HCT116 (cell line): ENCODE measurements at regions not wholly inside any gene's neighbourhood (a gene's known extent, or its start where the extent isn't known, plus 50 kb on each side); places are given as distances from the start of the nearest gene placed in this dataset. TPM values are rescaled to one million over a fixed set of nuclear protein-coding genes. Genes with fewer than 3 reads are reported as not detected.

Experiments used
- ATAC-seq: fragments of 200-7000 bp; cut with Tn5 transposase; 2 replicates; pipeline ENCODE4 v1.9.1; 2020; ENCODE audit warnings: mild to moderate bottlenecking, moderate library complexity
- BruUV-seq: library from RNA; stranded (reverse); fragments of 400-500 nt; replicated peaks from 2 replicates; lab custom pipeline; 2021; lab: Mats Ljungman, UMichigan
- CTCF ChIA-PET: fragments of 300-600 bp; sonication (Branson Sonifier 250); formaldehyde crosslinking; loops from one replicate; lab custom pipeline; 2021; ENCODE audit warnings: antibody characterized with exemption; lab: Charles Lee
- POLR2A ChIA-PET: fragments of 300-600, 350-600 bp; sonication (Branson Sonifier 250); formaldehyde crosslinking; loops from one replicate; lab custom pipeline; 2021; ENCODE audit warnings: antibody characterized with exemption; lab: Charles Lee
- RAD21 ChIA-PET, 2 experiments: fragments of 300-600 bp; sonication (Branson Sonifier 250); formaldehyde crosslinking; loops; one replicate each; lab custom pipeline; 2023; ENCODE audit warnings: low total read pairs in 2 of 2; ENCODE audit not compliant: uncharacterized antibody in 2 of 2, unreplicated experiment in 2 of 2, low non-redundant PET in 1 of 2; lab: Charles Lee
- DNase-seq: peaks from one replicate; pipeline ENCODE4 v3.0.0-alpha.2; 2010; ENCODE audit warnings: low read depth, low spot score
- H2AFZ ChIP-seq: fragments of 200-600 bp; shearing (Covaris generic), sonication (generic); 2 replicates; pipeline ENCODE4 v1.6.1; 2017; ENCODE audit warnings: low read depth, mixed run types, mixed read lengths, antibody characterized with exemption, low read length; ENCODE audit not compliant: poor library complexity, severe bottlenecking
- H3K27ac ChIP-seq: 2 replicates; pipeline ENCODE4 v1.5.1; 2012; ENCODE audit warnings: low read depth, low read length
- H3K27me3 ChIP-seq: fragments of 200-600 bp; sonication (generic); 2 replicates; pipeline ENCODE4 v1.6.1; 2016; ENCODE audit warnings: mixed run types, low read length, mixed read lengths; ENCODE audit not compliant: insufficient read depth
- H3K36me3 ChIP-seq, 2 experiments: fragments of 200-500 bp in 1 of 2; fragments of 200-600 bp in 1 of 2; sonication (Bioruptor generic) in 1 of 2; sonication (generic) in 1 of 2; 2 replicates each; pipeline versions ENCODE4 v1.5.1 to v1.6.1; 2014 to 2016; ENCODE audit warnings: low read length in 2 of 2, inconsistent platforms in 1 of 2, mixed read lengths in 1 of 2, mixed run types in 1 of 2; ENCODE audit not compliant: insufficient read depth in 2 of 2, control insufficient read depth in 1 of 2
- H3K4me1 ChIP-seq, 2 experiments: fragments of 200-600 bp in 1 of 2; sonication (generic) in 1 of 2; 2 replicates each; pipeline versions ENCODE4 v1.5.1 to v1.6.1; 2012 to 2017; ENCODE audit warnings: low read length in 2 of 2, inconsistent platforms in 1 of 2, mild to moderate bottlenecking in 1 of 2, mixed read lengths in 1 of 2, mixed run types in 1 of 2, moderate library complexity in 1 of 2; ENCODE audit not compliant: insufficient read depth in 2 of 2, control insufficient read depth in 1 of 2
- H3K4me2 ChIP-seq: fragments of 200-600 bp; sonication (generic); 2 replicates; pipeline ENCODE4 v1.6.1; 2017; ENCODE audit warnings: mixed run types, low read length, mixed read lengths
- H3K4me3 ChIP-seq, 2 experiments: fragments of 200-600 bp in 1 of 2; sonication (generic) in 1 of 2; replicated peaks in 1 of 2; 2 replicates each; pipeline ENCODE4 v1.5.1; 2011 to 2016; ENCODE audit warnings: low read length in 2 of 2, control low read depth in 1 of 2, low read depth in 1 of 2, mild to moderate bottlenecking in 1 of 2, mixed read lengths in 1 of 2, mixed run types in 1 of 2
- H3K79me2 ChIP-seq: fragments of 200-600 bp; sonication (generic); 2 replicates; pipeline ENCODE4 v1.6.1; 2017; ENCODE audit warnings: mild to moderate bottlenecking, mixed run types, low read length, moderate library complexity, mixed read lengths; ENCODE audit not compliant: insufficient read depth
- H3K9ac ChIP-seq: fragments of 200-600 bp; sonication (generic); 2 replicates; pipeline ENCODE4 v1.6.1; 2016; ENCODE audit warnings: low read length, mixed read lengths
- H3K9me2 ChIP-seq: fragments of 200-600 bp; sonication (generic), shearing (Covaris generic); 2 replicates; pipeline ENCODE4 v1.6.1; 2017; ENCODE audit warnings: mixed run types, mild to moderate bottlenecking, moderate library complexity; ENCODE audit not compliant: insufficient read depth
- H3K9me3 ChIP-seq, 2 experiments: fragments of 200-500 bp in 1 of 2; fragments of 200-600 bp in 1 of 2; sonication (Bioruptor generic) in 1 of 2; sonication (generic) in 1 of 2; 2 replicates each; pipeline ENCODE4 v1.6.1; 2014 to 2017; ENCODE audit warnings: low read length in 2 of 2, mixed read lengths in 2 of 2, inconsistent platforms in 1 of 2, low read depth in 1 of 2, mild to moderate bottlenecking in 1 of 2, mixed run types in 1 of 2, moderate library complexity in 1 of 2; ENCODE audit not compliant: control insufficient read depth in 1 of 2, insufficient read depth in 1 of 2
- H4K20me1 ChIP-seq: fragments of 200-600 bp; sonication (generic), shearing (Covaris generic); 2 replicates; pipeline ENCODE4 v1.6.1; 2017; ENCODE audit warnings: mixed run types, mild to moderate bottlenecking, moderate library complexity; ENCODE audit not compliant: insufficient read depth
- ATF3 ChIP-seq: IDR thresholded peaks from 2 replicates; pipeline ENCODE4 v1.6.1; 2012
- CEBPB ChIP-seq: IDR thresholded peaks from 2 replicates; pipeline ENCODE4 v1.6.1; 2012; ENCODE audit warnings: low read depth
- POLR2A ChIP-seq: IDR thresholded peaks from 2 replicates; pipeline ENCODE4 v1.7.0; 2011; ENCODE audit warnings: borderline replicate concordance; ENCODE audit not compliant: insufficient read depth, insufficient read length; ENCODE audit errors: extremely low read depth
- POLR2AphosphoS5 ChIP-seq: IDR thresholded peaks from 2 replicates; pipeline ENCODE4 v1.6.1; 2011; ENCODE audit warnings: mild to moderate bottlenecking, low read depth, low read length, moderate library complexity
- RAD21 ChIP-seq: IDR thresholded peaks from 2 replicates; pipeline ENCODE4 v1.6.1; 2012; ENCODE audit warnings: low read depth, mild to moderate bottlenecking
- SIN3A ChIP-seq: IDR thresholded peaks from 2 replicates; pipeline ENCODE4 v1.6.1; 2012; ENCODE audit warnings: low read depth
- SP1 ChIP-seq: IDR thresholded peaks from 2 replicates; pipeline ENCODE4 v1.6.1; 2012; ENCODE audit warnings: low read depth
- TCF7L2 ChIP-seq: IDR thresholded peaks from 2 replicates; pipeline ENCODE4 v1.7.0; 2011; ENCODE audit warnings: borderline replicate concordance, inconsistent platforms; ENCODE audit not compliant: insufficient read depth, insufficient read length; ENCODE audit errors: extremely low read depth
- YY1 ChIP-seq: IDR thresholded peaks from 2 replicates; pipeline ENCODE4 v1.6.1; 2011; ENCODE audit warnings: low read length, low read depth, moderate library complexity, mild to moderate bottlenecking; ENCODE audit not compliant: insufficient replicate concordance; ENCODE audit errors: extremely low read depth
- ZBTB33 ChIP-seq: IDR thresholded peaks from 2 replicates; pipeline ENCODE4 v1.6.1; 2011; ENCODE audit warnings: mild to moderate bottlenecking, low read length, moderate library complexity; ENCODE audit not compliant: insufficient replicate concordance; ENCODE audit errors: extremely low read depth
- intact Hi-C: fragments of 100-400 bp; cut with micrococcal nuclease; formaldehyde crosslinking; loops from 2 replicates; pipeline ENCODE4 v1.10.0; 2022
- microRNA counts: library from miRNA; unstranded; fragments of <30 nt; microRNA quantifications from one replicate; lab custom pipeline; 2015
- microRNA-seq: library from miRNA; unstranded; fragments of <30 nt; microRNA quantifications from one replicate; pipeline ENCODE4, GENCODE V29; 2016; ENCODE audit warnings: borderline number of aligned reads

GRCh38 chr18:35920623-35921022, 51.9 kb upstream of the RMP24 start:
- DNase-seq: no peak
- Histone ChIP-seq H3K4me1 (no peaks in the 10 kb centered on the region), H4K20me1 (no peaks in the 10 kb centered on the region), H3K9me3 (no peaks in the 10 kb centered on the region), H3K79me2 (no peaks in the 10 kb centered on the region), H3K27ac (no peak overlapping the region), H3K9ac (no peak overlapping the region), H3K27me3 (peaks cover 41% of the 10 kb centered on the region), H3K4me2 (no peak overlapping the region), H3K4me3 (no peak overlapping the region), H2AFZ (no peak overlapping the region), H3K9me2 (no peaks in the 10 kb centered on the region), H3K36me3 (no peaks in the 10 kb centered on the region)
- POLR2A ChIA-PET: no interaction called here
- intact Hi-C loops: no loop called here
- BruUV-seq: no TSS peak
- ATAC-seq: no peak
- RAD21 ChIA-PET: no interaction called here
- TF ChIP-seq SP1 (no peak), ATF3 (no peak), POLR2AphosphoS5 (no peak), POLR2A (no peak), YY1 (no peak), ZBTB33 (no peak), SIN3A (no peak), RAD21 (no peak), CEBPB (no peak), TCF7L2 (no peak)
- CTCF ChIA-PET: no interaction called here

MicroRNAs encoded in the stretch of these regions (microRNA counts, 767-probe panel; counts per million panel counts)
- microRNA hsa-miR-187-3p (lab: Ali Mortazavi, UCI): not detected

Small RNA genes in the stretch of these regions (microRNA-seq; reads per million reads assigned to microRNA genes)
- 22.6 reads per million, percentile 44 among the genes with 10 or more reads in this experiment for gene MIR187
